ENCODE measurements at regions not wholly inside any gene's neighbourhood (a gene's known extent, or its start where the extent isn't known, plus 50 kb on each side); places are given as distances from the start of the nearest gene placed in this dataset.

- no peak for DNase-seq (ENCODE audit: extremely low spot score)
- WGBS, result 90% methylated on average over 1 of the region's 1 CpG
- Histone ChIP-seq H3K4me3 (no peak overlapping the region), H3K27me3 (no peaks in the 10 kb centered on the region), H3K36me3 (no peaks in the 10 kb centered on the region), H3K27ac (replicated peaks in 1 of 4) (no peak overlapping the region), H3K9me3 (peaks cover 0 to 7% (median 0%) of the 10 kb centered on the region in 4 donors), H3K4me1 (peaks cover 0 to 10% (median 3%) of the 10 kb centered on the region in 4 donors)
- intact Hi-C loops (cut with DNase I), result no loop called here
- TF ChIP-seq POLR2AphosphoS5 (IDR thresholded peaks at IDR 0.05) (no peak), CTCF (IDR thresholded peaks at IDR 0.05) (no peak), POLR2A (IDR thresholded peaks at IDR 0.05; ENCODE audit: low read depth) (no peak), EP300 (IDR thresholded peaks at IDR 0.05) (no peak)
These were observed 992.9 kb upstream of the PABPC4L start for GRCh38 chr4:135194477-135194876.

DNA sequence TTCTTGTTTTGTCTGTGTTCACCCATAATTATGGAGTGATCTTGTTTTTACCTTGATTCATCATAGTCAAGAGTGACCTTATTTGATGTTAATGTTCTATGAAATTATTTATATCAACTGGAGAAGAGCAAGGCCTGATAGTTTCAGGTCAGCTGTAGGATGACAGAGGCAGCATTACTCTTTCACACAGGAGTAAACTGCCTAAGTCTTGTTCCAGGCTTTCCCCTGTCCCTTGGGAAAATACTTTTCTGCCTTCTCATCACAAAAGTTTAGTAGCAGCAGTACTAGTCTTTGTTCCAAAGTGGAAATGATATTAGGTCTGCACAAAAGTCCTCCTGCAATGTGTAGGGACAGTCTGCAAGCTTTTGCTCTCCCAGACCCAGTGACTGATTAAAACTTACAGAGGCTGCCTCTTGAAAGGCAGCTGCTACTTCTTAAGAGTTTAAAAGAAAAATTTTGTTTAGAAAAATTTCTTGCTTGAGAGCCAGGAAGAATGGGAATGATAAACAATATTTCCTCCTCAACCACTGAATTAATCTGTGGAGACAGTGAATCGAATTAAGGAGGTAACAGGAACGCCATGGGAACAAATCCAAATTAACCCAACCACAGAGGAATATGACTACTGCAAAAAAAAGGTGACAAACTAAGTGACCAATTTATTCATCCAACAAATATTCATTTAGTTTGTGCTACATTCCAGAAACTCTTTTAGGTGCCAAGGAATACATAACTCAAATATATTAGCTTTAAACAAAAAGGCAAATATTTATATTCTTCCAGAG is 991.4 kb upstream of the PABPC4L start:
- Histone ChIP-seq H3K4me3 (no peak overlapping the region), H3K27me3 (no peaks in the 10 kb centered on the region), H3K9me3 (peaks cover 0 to 7% (median 0%) of the 10 kb centered on the region in 4 donors), H3K36me3 (no peaks in the 10 kb centered on the region), H3K4me1 (peaks cover 0 to 10% (median 3%) of the 10 kb centered on the region in 4 donors), H3K27ac (replicated peaks in 1 of 4) (no peak overlapping the region)
- no peak for DNase-seq (ENCODE audit: extremely low spot score)
- no peak for TF ChIP-seq POLR2AphosphoS5 (IDR thresholded peaks at IDR 0.05)
- TF ChIP-seq CTCF (IDR thresholded peaks at IDR 0.05), result no peak
- no peak for TF ChIP-seq EP300 (IDR thresholded peaks at IDR 0.05)
- TF ChIP-seq POLR2A (IDR thresholded peaks at IDR 0.05; ENCODE audit: low read depth), result no peak
- WGBS, result 38% methylated on average over 2 of the region's 2 CpGs
- intact Hi-C loops (cut with DNase I), result no loop called here

GRCh38 chr4:135191596-135191995 is 990.0 kb upstream of the PABPC4L start:
- intact Hi-C loops (cut with DNase I), result no loop called here
- H3K36me3 ChIP-seq, result no peaks in the 10 kb centered on the region
- no peaks in the 10 kb centered on the region for H3K27me3 ChIP-seq
- TF ChIP-seq POLR2A (IDR thresholded peaks at IDR 0.05; ENCODE audit: low read depth), result no peak
- no peak for TF ChIP-seq EP300 (IDR thresholded peaks at IDR 0.05)
- no peak for TF ChIP-seq POLR2AphosphoS5 (IDR thresholded peaks at IDR 0.05)
- TF ChIP-seq CTCF (IDR thresholded peaks at IDR 0.05), result no peak
- peaks cover 0 to 7% (median 0%) of the 10 kb centered on the region in 4 donors for H3K9me3 ChIP-seq
- no peak overlapping the region for H3K27ac ChIP-seq (replicated peaks in 1 of 4)
- 69% methylated on average over 1 of the region's 1 CpG for WGBS
- H3K4me1 ChIP-seq, result peaks cover 0 to 10% (median 3%) of the 10 kb centered on the region in 4 donors
- DNase-seq (ENCODE audit: extremely low spot score), result no peak
- no peak overlapping the region for H3K4me3 ChIP-seq

DNA sequence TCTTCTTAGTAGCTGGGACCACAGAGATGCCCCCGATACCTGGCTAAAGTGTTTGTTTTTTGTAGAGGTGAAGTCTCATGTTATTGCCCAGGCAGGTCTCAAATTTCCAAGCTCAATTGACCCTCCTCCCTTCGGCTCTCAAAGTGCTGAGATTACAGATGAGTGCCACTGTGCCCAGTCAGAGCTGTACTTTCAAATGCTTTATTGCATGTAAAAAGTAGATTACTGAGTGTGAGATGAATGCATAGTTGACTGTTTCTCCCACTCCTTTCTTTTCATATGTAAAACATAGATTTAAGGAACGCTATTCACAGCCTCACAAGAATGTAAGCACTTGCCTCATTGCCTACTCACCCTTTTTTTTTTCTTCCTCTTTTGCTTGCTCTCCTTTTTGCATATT is 984.4 kb upstream of the PABPC4L start:
- H3K27ac ChIP-seq (replicated peaks in 1 of 4), result no peak overlapping the region
- 60% methylated on average over 3 of the region's 3 CpGs for WGBS
- H3K27me3 ChIP-seq, result no peaks in the 10 kb centered on the region
- H3K9me3 ChIP-seq, result no peaks in the 10 kb centered on the region
- no peaks in the 10 kb centered on the region for H3K36me3 ChIP-seq
- no peak for DNase-seq (ENCODE audit: extremely low spot score)
- intact Hi-C loops (cut with DNase I), result no loop called here
- H3K4me3 ChIP-seq, result no peak overlapping the region
- H3K4me1 ChIP-seq, result no peaks in the 10 kb centered on the region
- no peak for TF ChIP-seq POLR2A (IDR thresholded peaks at IDR 0.05; ENCODE audit: low read depth)
- TF ChIP-seq CTCF (IDR thresholded peaks at IDR 0.05), result no peak
- TF ChIP-seq EP300 (IDR thresholded peaks at IDR 0.05), result no peak
- TF ChIP-seq POLR2AphosphoS5 (IDR thresholded peaks at IDR 0.05), result no peak
